Esophagus muscularis mucosa (tissue), 4 donors: ENCODE measurements at regions not wholly inside any gene's neighbourhood (a gene's known extent, or its start where the extent isn't known, plus 50 kb on each side); places are given as distances from the start of the nearest gene placed in this dataset.

ENCODE experiments used
- CTCF ChIP-seq, 3 experiments: fragments of 200-600 bp in 2 of 3; fragments of 450-650 bp in 1 of 3; sonication (generic) in 2 of 3; IDR thresholded peaks; one replicate each; pipeline ENCODE4 v1.5.1; 2017 to 2019; ENCODE audit warnings: antibody characterized with exemption in 3 of 3, mild to moderate bottlenecking in 2 of 3, moderate library complexity in 1 of 3
- EP300 ChIP-seq: sonication (generic); formaldehyde crosslinking; IDR thresholded peaks from one replicate; pipeline ENCODE4 v1.6.1; 2017; ENCODE audit warnings: antibody characterized with exemption
- POLR2A ChIP-seq: fragments of 450-650 bp; IDR thresholded peaks from one replicate; pipeline ENCODE4 v1.6.1; 2017; ENCODE audit warnings: antibody characterized with exemption, moderate library complexity, mild to moderate bottlenecking, low read depth
- POLR2AphosphoS5 ChIP-seq, 2 donors: sonication (generic); formaldehyde crosslinking; IDR thresholded peaks; one replicate each; pipeline ENCODE4 v1.6.1; 2017; ENCODE audit warnings: antibody characterized with exemption in 2 of 2

GRCh38 chr10:111231779-111232178 is 154.9 kb downstream of the ADRA2A start:
- no peak for TF ChIP-seq POLR2AphosphoS5 (IDR thresholded peaks at IDR 0.05)
- no peak for TF ChIP-seq POLR2A
- TF ChIP-seq CTCF (IDR thresholded peaks at IDR 0.05): no peak
- no peak for TF ChIP-seq EP300
